Renal pelvis (tissue), 1 donor: ENCODE measurements at regions not wholly inside any gene's neighbourhood (a gene's known extent, or its start where the extent isn't known, plus 50 kb on each side); places are given as distances from the start of the nearest gene placed in this dataset.
A peak's percentile ranks its signal among the peaks of the same experiment; 100 is the strongest.

Experiments
- DNase-seq: peaks from one replicate; pipeline ENCODE4 v3.0.0-alpha.2; 2013

- no peak for DNase-seq
Observed at GRCh38 chr16:64654178-64654577, 467.7 kb downstream of the CDH11 start.

GRCh38 chr16:64648282-64648681 lies 473.6 kb downstream of the CDH11 start:
- no peak for DNase-seq

GRCh38 chr16:64641343-64641742 lies 480.5 kb downstream of the CDH11 start:
- DNase-seq: no peak

GRCh38 chr16:64638766-64639165 lies 483.1 kb downstream of the CDH11 start:
- no peak for DNase-seq

- no peak for DNase-seq
Observed at GRCh38 chr16:64629622-64630021, 492.2 kb downstream of the CDH11 start.

- no peak for DNase-seq
Observed at GRCh38 chr16:64627781-64628180, 494.1 kb downstream of the CDH11 start.

- no peak for DNase-seq
Observed at GRCh38 chr16:64627288-64627687, 494.6 kb downstream of the CDH11 start.

GRCh38 chr16:64626776-64627175 lies 495.1 kb downstream of the CDH11 start:
- DNase-seq: no peak

- DNase-seq: no peak
Observed at GRCh38 chr16:64621616-64622015, 500.2 kb downstream of the CDH11 start.

GRCh38 chr16:64617836-64618476 lies 503.9 kb downstream of the CDH11 start:
- no peak for DNase-seq

- peak; percentile 9 for DNase-seq
Observed at GRCh38 chr16:64615630-64616280, 506.1 kb downstream of the CDH11 start.

- DNase-seq: no peak
Observed at GRCh38 chr16:64596196-64596595, 525.7 kb downstream of the CDH11 start.

- no peak for DNase-seq
Observed at GRCh38 chr16:64590513-64590912, 531.4 kb downstream of the CDH11 start.

- DNase-seq: no peak
Observed at GRCh38 chr16:64589836-64590235, 532.0 kb downstream of the CDH11 start.

GRCh38 chr16:64586781-64587180 lies 535.1 kb downstream of the CDH11 start:
- peak; percentile 63 for DNase-seq

- DNase-seq: no peak
Observed at GRCh38 chr16:64585367-64585766, 536.5 kb downstream of the CDH11 start.

- DNase-seq: no peak
Observed at GRCh38 chr16:64580558-64580957, 541.3 kb downstream of the CDH11 start.

GRCh38 chr16:64579712-64580111 lies 542.2 kb downstream of the CDH11 start:
- DNase-seq: no peak

GRCh38 chr16:64545768-64546167 lies 576.1 kb downstream of the CDH11 start:
- no peak for DNase-seq

GRCh38 chr16:64544859-64545258 lies 577.0 kb downstream of the CDH11 start:
- no peak for DNase-seq

- no peak for DNase-seq
Observed at GRCh38 chr16:64543441-64543840, 578.4 kb downstream of the CDH11 start.

GRCh38 chr16:64543031-64543430 lies 578.8 kb downstream of the CDH11 start:
- no peak for DNase-seq

GRCh38 chr16:64542152-64542551 lies 579.7 kb downstream of the CDH11 start:
- no peak for DNase-seq

GRCh38 chr16:64541621-64542020 lies 580.2 kb downstream of the CDH11 start:
- no peak for DNase-seq
